HepG2 (cell line): ENCODE measurements at regions not wholly inside any gene's neighbourhood (a gene's known extent, or its start where the extent isn't known, plus 50 kb on each side); places are given as distances from the start of the nearest gene placed in this dataset.

Source experiments
- ATF7 ChIP-seq, 2 experiments: fragments of 450-650 bp in 1 of 2; sonication (generic) in 1 of 2; formaldehyde crosslinking in 1 of 2; IDR thresholded peaks; 2 replicates each; pipeline versions ENCODE4 v1.4.0 to v1.6.1; 2016 to 2020; ENCODE audit warnings: antibody characterized with exemption in 1 of 2, mild to moderate bottlenecking in 1 of 2, missing genetic modification reagents in 1 of 2
- ELK4 ChIP-seq: sonication (generic); formaldehyde crosslinking; IDR thresholded peaks from 2 replicates; pipeline ENCODE4 v1.9.0; 2021; ENCODE audit warnings: missing genetic modification reagents, borderline replicate concordance
- EP300 ChIP-seq, 3 experiments: sonication (generic) in 1 of 3; formaldehyde crosslinking in 1 of 3; IDR thresholded peaks; 2 replicates each; pipeline versions ENCODE4 v1.5.1 to v1.6.1; 2011 to 2020; ENCODE audit warnings: low read depth in 2 of 3, low read length in 2 of 3, borderline replicate concordance in 1 of 3, improper control_type of control experiment in 1 of 3, mild to moderate bottlenecking in 1 of 3, missing genetic modification reagents in 1 of 3, moderate library complexity in 1 of 3
- ERF ChIP-seq: IDR thresholded peaks from 2 replicates; pipeline ENCODE4 v1.6.1; 2018; ENCODE audit warnings: missing biosample characterization, missing genetic modification reagents
- FOSL2 ChIP-seq: sonication (generic); formaldehyde crosslinking; IDR thresholded peaks from 2 replicates; pipeline ENCODE4 v1.4.0; 2020; ENCODE audit warnings: missing genetic modification reagents
- HNRNPK ChIP-seq: fragments of 200-400 bp; formaldehyde crosslinking; IDR thresholded peaks from 2 replicates; pipeline ENCODE4 v1.6.1; 2018; ENCODE audit warnings: low read length, low read depth, moderate library complexity, mild to moderate bottlenecking; ENCODE audit not compliant: poor library complexity, severe bottlenecking
- HOXA3 ChIP-seq: sonication (generic); formaldehyde crosslinking; IDR thresholded peaks from 2 replicates; pipeline ENCODE4 v1.5.0; 2020; ENCODE audit warnings: missing genetic modification reagents
- IRX3 ChIP-seq: sonication (generic); formaldehyde crosslinking; IDR thresholded peaks from 2 replicates; pipeline ENCODE4 v1.8.1; 2023; ENCODE audit warnings: mild to moderate bottlenecking, low read depth, missing genetic modification reagents, borderline replicate concordance
- KAT8 ChIP-seq: IDR thresholded peaks from 2 replicates; pipeline ENCODE4 v1.6.1; 2016; ENCODE audit warnings: missing genetic modification reagents, missing compliant biosample characterization
- MAF1 ChIP-seq: sonication (generic); formaldehyde crosslinking; IDR thresholded peaks from 2 replicates; pipeline ENCODE4 v1.5.0; 2020; ENCODE audit warnings: missing genetic modification reagents, borderline replicate concordance
- MEF2D ChIP-seq: sonication (generic); formaldehyde crosslinking; IDR thresholded peaks from 2 replicates; pipeline ENCODE4 v1.5.1; 2020; ENCODE audit warnings: mild to moderate bottlenecking, missing genetic modification reagents
- NBN ChIP-seq: fragments of 450-650 bp; conservative IDR thresholded peaks from 2 replicates; pipeline ENCODE4 v1.6.1; 2017
- NFE2L1 ChIP-seq: sonication (generic); formaldehyde crosslinking; IDR thresholded peaks from 2 replicates; pipeline ENCODE4 v1.4.0; 2020; ENCODE audit warnings: missing genetic modification reagents, mild to moderate bottlenecking, borderline replicate concordance
- NR2F1 ChIP-seq, 2 experiments: fragments of 450-650 bp in 1 of 2; formaldehyde crosslinking in 1 of 2; IDR thresholded peaks; 2 replicates each; pipeline versions ENCODE4 v1.5.0 to v1.6.1; 2016 to 2020; ENCODE audit warnings: mild to moderate bottlenecking in 1 of 2, missing compliant biosample characterization in 1 of 2, missing genetic modification reagents in 1 of 2, moderate library complexity in 1 of 2
- PBX2 ChIP-seq: IDR thresholded peaks from 2 replicates; pipeline ENCODE4 v1.6.1; 2016; ENCODE audit warnings: control low read depth
- SIN3A ChIP-seq: IDR thresholded peaks from 2 replicates; pipeline ENCODE4 v1.6.1; 2011; ENCODE audit warnings: low read depth, mild to moderate bottlenecking, control low read depth, low read length, borderline replicate concordance
- SKI ChIP-seq: fragments of 450-650 bp; IDR thresholded peaks from one replicate; pipeline ENCODE4 v1.6.1; 2018; ENCODE audit warnings: mild to moderate bottlenecking; ENCODE audit not compliant: partially characterized antibody
- SRY ChIP-seq: sonication (generic); formaldehyde crosslinking; IDR thresholded peaks from 2 replicates; pipeline ENCODE4 v1.8.0; 2022; ENCODE audit warnings: mild to moderate bottlenecking, missing genetic modification reagents
- ZC3H4 ChIP-seq: sonication (generic); formaldehyde crosslinking; IDR thresholded peaks from 2 replicates; pipeline ENCODE4 v1.4.0; 2020; ENCODE audit warnings: missing genetic modification reagents, borderline replicate concordance
- ZFP91 ChIP-seq: sonication (generic); formaldehyde crosslinking; IDR thresholded peaks from 2 replicates; pipeline ENCODE4 v1.9.0; 2022; ENCODE audit warnings: missing genetic modification reagents, mild to moderate bottlenecking, borderline replicate concordance
- ZKSCAN8 ChIP-seq: IDR thresholded peaks from 2 replicates; pipeline ENCODE4 v1.6.1; 2016; ENCODE audit warnings: borderline replicate concordance, missing genetic modification reagents, missing compliant biosample characterization
- ZNF143 ChIP-seq: sonication (generic); formaldehyde crosslinking; IDR thresholded peaks from 2 replicates; pipeline ENCODE4 v1.4.0; 2020; ENCODE audit warnings: missing genetic modification reagents
- ZNF234 ChIP-seq: sonication (generic); formaldehyde crosslinking; conservative IDR thresholded peaks from 2 replicates; pipeline ENCODE4 v1.5.1; 2020; ENCODE audit warnings: mild to moderate bottlenecking, missing genetic modification reagents
- ZNF432 ChIP-seq: sonication (generic); formaldehyde crosslinking; IDR thresholded peaks from 2 replicates; pipeline ENCODE4 v1.5.0; 2020; ENCODE audit warnings: missing genetic modification reagents, mild to moderate bottlenecking, borderline replicate concordance
- ZNF589 ChIP-seq: sonication (generic); formaldehyde crosslinking; conservative IDR thresholded peaks from 2 replicates; pipeline ENCODE4 v1.8.0; 2022; ENCODE audit warnings: mild to moderate bottlenecking, moderate library complexity, missing genetic modification reagents
- ZNF670 ChIP-seq: sonication (generic); formaldehyde crosslinking; IDR thresholded peaks from 2 replicates; pipeline ENCODE4 v1.8.0; 2022; ENCODE audit warnings: mild to moderate bottlenecking, missing genetic modification reagents, borderline replicate concordance

DNA sequence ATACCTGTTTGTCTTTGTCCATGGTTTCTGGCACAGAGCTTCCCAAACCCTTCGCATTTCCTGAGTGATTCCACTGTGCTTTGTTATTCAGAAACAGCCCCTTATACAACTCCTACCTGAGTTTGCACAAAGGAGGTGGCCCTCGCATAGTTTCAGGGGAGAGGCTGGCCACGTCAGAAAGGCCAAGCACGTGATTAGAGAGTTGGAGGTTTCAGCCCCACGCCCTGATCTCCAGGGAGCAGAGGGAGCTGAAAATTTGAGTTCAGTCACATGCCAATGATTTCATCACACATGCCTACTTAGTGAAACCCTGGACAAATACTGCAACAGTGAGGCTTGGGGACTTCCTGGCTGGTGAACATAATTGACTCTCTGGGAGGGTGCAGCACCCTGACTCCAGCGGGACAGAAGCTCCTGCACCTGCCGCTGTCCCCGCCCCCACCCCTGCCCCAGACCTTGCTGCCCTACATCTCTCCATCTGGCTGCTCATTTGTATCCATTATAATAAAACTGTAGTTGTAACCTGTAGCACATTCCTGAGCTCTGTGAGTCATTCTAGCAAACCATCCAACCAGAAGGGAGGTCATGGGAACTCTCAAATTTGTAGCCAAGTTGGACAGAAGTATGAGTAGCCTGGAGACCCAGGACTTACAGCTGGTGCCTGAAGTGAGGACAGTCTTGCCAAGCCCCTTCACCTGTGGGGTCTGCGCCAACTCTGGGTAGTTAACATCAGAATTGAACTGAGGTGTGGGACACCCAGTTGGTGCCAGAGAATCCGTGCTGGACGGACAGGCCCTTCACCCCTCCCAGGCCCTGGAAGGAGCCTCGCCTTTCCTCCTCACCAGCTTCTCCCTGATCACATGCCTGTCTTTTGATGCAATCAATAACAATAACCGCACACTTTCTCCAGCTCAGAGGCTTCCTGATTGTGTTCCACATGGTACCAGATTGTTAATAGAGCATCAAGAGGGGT lies 224.3 kb downstream of the ANAPC1 start (continued):
- TF ChIP-seq SRY (no peak), NBN (no peak), KAT8 (CRISPR knock-in tag) (no peak), EP300 (IDR thresholded peaks at IDR 0.05; ENCODE audit: low read depth in 2 of 2, low read length in 2 of 2) (peak in 1 of 2 experiments; percentile 20; a peak in 1 of 4 replicates), EP300 (CRISPR knock-in tag; IDR thresholded peaks at IDR 0.05; ENCODE audit: borderline replicate concordance) (no peak), HOXA3 (CRISPR knock-in tag) (no peak), SKI (no peak), IRX3 (CRISPR knock-in tag) (no peak), ZNF143 (CRISPR knock-in tag) (no peak), ZNF432 (no peak), ZNF589 (CRISPR knock-in tag) (no peak), SIN3A (no peak), ZC3H4 (CRISPR knock-in tag) (no peak), FOSL2 (CRISPR knock-in tag) (peak; percentile 70; the same call in 1 of the 2 replicates), PBX2 (CRISPR knock-in tag) (no peak), ZNF670 (no peak), ATF7 (IDR thresholded peaks at IDR 0.05) (no peak), ATF7 (CRISPR knock-in tag; IDR thresholded peaks at IDR 0.05) (no peak), MAF1 (CRISPR knock-in tag) (no peak), ZFP91 (CRISPR knock-in tag) (no peak), ERF (CRISPR knock-in tag) (0 out of 2 replicates have a peak, but pooled peaks have one; percentile 44), ELK4 (no peak), NR2F1 (CRISPR knock-in tag; IDR thresholded peaks at IDR 0.05) (no peak), HNRNPK (no peak), MEF2D (CRISPR knock-in tag) (no peak), ZNF234 (CRISPR knock-in tag) (no peak), NFE2L1 (no peak), ZKSCAN8 (no peak)
